ENCODE measurements at regions not wholly inside any gene's neighbourhood (a gene's known extent, or its start where the extent isn't known, plus 50 kb on each side); places are given as distances from the start of the nearest gene placed in this dataset.
"Not testable (repeated sequence)": the region's sequence is repeated elsewhere in the genome, so short reads cannot be mapped to it uniquely, and the experiment has no call there.

DNA sequence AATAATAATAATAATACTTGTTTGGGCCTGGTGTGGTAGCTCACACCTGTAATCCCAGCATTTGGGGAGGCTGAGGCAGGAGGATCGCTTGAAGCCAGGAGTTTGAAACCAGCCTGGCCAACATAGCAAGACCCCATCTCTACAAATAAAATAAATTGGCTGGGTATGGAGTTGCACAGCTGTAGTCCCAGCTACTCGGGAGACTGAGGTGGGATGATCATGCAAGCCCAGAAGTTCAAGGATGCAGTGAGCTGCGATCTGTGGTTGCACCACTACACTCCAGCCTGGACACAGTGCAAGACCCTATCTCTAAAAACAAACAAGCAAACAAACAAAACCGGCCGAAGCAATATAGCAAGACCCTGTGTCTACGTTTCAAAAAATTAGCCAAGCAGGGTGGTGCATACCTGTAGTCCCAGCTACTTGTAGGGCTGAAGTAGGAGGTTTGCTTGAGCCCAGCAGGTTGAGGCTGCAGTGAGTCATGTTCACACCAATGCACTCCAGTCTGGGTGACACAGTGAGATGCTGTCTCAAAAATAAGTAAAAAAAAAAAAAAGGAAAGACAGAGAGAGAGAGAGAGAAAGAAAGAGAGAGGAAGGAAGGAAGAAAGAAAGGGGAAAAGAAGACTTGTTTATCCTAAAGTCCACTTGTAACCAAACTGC, 85.6 kb upstream of the KDM7A start:
- H3K4me1 ChIP-seq (ENCODE audit: control insufficient read depth, insufficient read depth, low read length), result no peaks in the 10 kb centered on the region
- no CpG with 5 or more reads among the region's 6 CpGs for WGBS (ENCODE audit: insufficient coverage, low lambda C conversion rate)
- no peak for DNase-seq

DNA sequence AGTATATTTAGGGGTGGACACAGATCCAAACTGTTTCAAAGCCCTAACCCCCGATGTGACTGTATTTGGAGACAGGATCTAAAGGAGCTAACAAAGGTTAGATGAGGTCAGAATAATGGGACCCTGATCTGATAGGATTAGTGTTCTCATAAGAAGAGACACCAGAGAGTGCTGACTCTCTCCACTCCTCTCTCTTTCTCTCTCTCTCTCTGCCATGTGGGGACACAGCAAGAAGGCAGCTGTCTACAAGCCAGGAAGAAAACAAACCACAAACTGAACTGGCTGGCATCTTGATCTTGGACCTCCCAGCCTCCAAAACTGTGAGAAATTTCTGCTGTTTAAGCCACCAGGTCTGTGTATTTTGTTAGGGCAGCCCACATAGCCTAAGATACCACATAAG, 84.7 kb upstream of the KDM7A start:
- Histone ChIP-seq H3K36me3 (ENCODE audit: control insufficient read depth, insufficient read depth, low read length) (no peaks in the 10 kb centered on the region), H3K4me3 (ENCODE audit: low read length) (no peak overlapping the region), H3K4me1 (ENCODE audit: control insufficient read depth, insufficient read depth, low read length) (no peaks in the 10 kb centered on the region), H3K9me3 (ENCODE audit: control insufficient read depth, low read depth, low read length) (no peaks in the 10 kb centered on the region), H3K27me3 (ENCODE audit: control insufficient read depth, insufficient read depth, low read length) (no peaks in the 10 kb centered on the region), H3K27ac (ENCODE audit: low read length) (no peak overlapping the region)
- no CpG with 5 or more reads among the region's 1 CpG for WGBS (ENCODE audit: insufficient coverage, low lambda C conversion rate)
- no peak for DNase-seq

More for the DNA sequence above, 85.6 kb upstream of the KDM7A start:
- H3K36me3 ChIP-seq (ENCODE audit: control insufficient read depth, insufficient read depth, low read length), result no peaks in the 10 kb centered on the region
- H3K27ac ChIP-seq (ENCODE audit: low read length), result no peak overlapping the region
- H3K27me3 ChIP-seq (ENCODE audit: control insufficient read depth, insufficient read depth, low read length), result no peaks in the 10 kb centered on the region
- H3K9me3 ChIP-seq (ENCODE audit: control insufficient read depth, low read depth, low read length), result no peaks in the 10 kb centered on the region
- H3K4me3 ChIP-seq (ENCODE audit: low read length), result no peak overlapping the region

DNA sequence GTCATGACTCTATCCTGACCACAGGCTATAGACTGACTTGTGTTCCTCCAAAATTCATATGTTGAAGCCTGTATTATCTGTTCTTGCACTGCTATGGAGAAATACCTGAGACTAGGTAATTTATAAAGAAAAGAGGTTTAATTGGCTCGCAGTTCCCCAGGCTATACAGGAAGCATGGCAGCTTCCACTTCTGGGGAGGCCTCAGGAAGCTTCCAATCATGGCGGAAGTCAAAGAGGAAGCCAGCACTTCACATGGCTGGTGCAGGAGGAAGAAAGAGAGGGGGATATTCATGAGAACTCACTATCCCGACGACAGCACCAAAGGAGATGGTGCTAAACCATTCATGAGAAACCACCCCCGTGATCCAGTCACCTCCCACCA, 84.3 kb upstream of the KDM7A start:
- Histone ChIP-seq H3K9me3 (ENCODE audit: control insufficient read depth, low read depth, low read length) (no peaks in the 10 kb centered on the region), H3K36me3 (ENCODE audit: control insufficient read depth, insufficient read depth, low read length) (no peaks in the 10 kb centered on the region), H3K4me3 (ENCODE audit: low read length) (no peak overlapping the region), H3K27ac (ENCODE audit: low read length) (no peak overlapping the region), H3K4me1 (ENCODE audit: control insufficient read depth, insufficient read depth, low read length) (no peaks in the 10 kb centered on the region), H3K27me3 (ENCODE audit: control insufficient read depth, insufficient read depth, low read length) (no peaks in the 10 kb centered on the region)
- WGBS (ENCODE audit: insufficient coverage, low lambda C conversion rate), result no CpG with 5 or more reads among the region's 5 CpGs
- no peak for DNase-seq

DNA sequence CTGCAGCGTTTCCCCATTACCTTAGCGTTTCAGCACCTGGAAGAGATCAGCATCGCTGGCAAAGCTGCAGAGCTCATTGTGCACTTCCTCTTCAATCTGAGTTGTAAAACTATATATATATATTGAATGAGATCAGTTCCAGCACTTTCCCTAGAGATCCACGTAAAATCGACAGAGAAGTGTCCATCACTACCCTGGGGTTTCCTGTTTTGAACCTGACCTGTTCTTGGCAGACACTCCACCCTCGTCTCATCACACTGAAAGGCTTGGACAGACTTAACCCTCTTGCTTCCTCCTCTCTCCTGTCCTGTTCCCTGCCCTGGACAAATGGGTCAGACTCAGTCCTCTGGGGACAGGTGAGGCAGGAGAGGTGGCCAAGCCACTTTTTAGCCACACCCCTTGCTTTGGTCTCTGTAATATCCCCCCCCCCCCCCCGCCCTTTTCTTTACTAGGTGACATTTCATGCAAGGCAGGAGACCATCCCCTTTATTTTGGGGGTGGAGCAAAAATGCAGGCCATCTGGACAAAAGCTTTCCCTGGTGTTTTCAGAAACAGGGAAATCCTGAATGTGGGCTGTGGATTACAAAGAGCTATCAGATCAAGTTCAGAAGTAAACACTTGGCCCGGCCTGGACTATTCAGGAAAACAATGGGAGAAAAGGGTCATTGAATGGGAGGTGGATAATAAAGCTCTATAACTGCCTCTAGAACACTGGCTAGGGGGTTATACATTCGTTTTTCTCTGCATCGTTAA, 83.7 kb upstream of the KDM7A start:
- Histone ChIP-seq H3K27ac (ENCODE audit: low read length) (no peak overlapping the region), H3K27me3 (ENCODE audit: control insufficient read depth, insufficient read depth, low read length) (no peaks in the 10 kb centered on the region), H3K4me3 (ENCODE audit: low read length) (no peak overlapping the region), H3K9me3 (ENCODE audit: control insufficient read depth, low read depth, low read length) (no peaks in the 10 kb centered on the region), H3K36me3 (ENCODE audit: control insufficient read depth, insufficient read depth, low read length) (no peaks in the 10 kb centered on the region), H3K4me1 (ENCODE audit: control insufficient read depth, insufficient read depth, low read length) (no peaks in the 10 kb centered on the region)
- WGBS (ENCODE audit: insufficient coverage, low lambda C conversion rate), result no CpG with 5 or more reads among the region's 10 CpGs
- DNase-seq, result no peak

DNA sequence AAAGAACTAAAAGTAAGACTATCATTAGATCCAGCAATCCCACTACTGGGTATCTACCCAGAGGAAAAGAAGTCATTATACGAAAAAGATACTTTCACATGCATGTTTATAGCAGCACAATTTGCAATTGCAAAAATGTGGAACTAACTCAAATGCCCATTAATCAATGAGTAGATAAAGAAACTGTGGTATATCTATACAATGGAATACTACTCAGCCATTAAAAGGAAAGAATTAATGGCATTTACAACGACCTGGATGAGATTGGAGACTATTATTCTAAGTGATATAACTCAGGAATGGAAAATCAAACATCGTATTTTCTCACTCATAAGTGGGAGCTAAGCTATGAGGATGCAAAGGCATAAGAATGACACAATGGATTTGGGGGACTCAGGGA, 80.5 kb upstream of the KDM7A start:
- 100% methylated on average over 1 of the region's 3 CpGs for WGBS (ENCODE audit: insufficient coverage, low lambda C conversion rate)

DNA sequence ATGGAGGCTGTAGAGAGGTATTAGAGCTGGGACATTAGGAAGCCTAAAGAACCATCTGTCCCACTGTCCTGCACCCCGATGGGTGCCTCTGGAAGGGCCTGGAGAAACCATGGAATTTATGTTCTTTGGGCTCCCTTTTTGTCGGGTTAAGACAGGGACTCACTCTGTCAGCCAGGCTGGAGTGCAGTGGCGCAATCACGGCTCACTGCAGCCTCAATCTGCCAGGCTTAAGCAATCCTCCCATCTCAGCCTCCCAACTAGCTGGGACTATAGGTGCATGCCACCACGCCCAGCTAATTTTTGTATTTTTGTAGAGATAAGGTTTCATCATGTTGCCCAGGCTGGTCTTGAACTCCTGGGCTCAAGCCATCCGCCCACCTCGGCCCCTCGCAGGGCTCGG, 78.2 kb upstream of the KDM7A start:
- not testable (repeated sequence) for DNase-seq; H3K4me1 ChIP-seq (ENCODE audit: control insufficient read depth, insufficient read depth, low read length); H3K27ac ChIP-seq (ENCODE audit: low read length); H3K27me3 ChIP-seq (ENCODE audit: control insufficient read depth, insufficient read depth, low read length); H3K9me3 ChIP-seq (ENCODE audit: control insufficient read depth, low read depth, low read length); H3K36me3 ChIP-seq (ENCODE audit: control insufficient read depth, insufficient read depth, low read length); H3K4me3 ChIP-seq (ENCODE audit: low read length)
- WGBS (ENCODE audit: insufficient coverage, low lambda C conversion rate), result 100% methylated on average over 1 of the region's 9 CpGs

More for the DNA sequence above, 80.5 kb upstream of the KDM7A start:
- H3K27ac ChIP-seq (ENCODE audit: low read length); H3K4me3 ChIP-seq (ENCODE audit: low read length); DNase-seq; H3K27me3 ChIP-seq (ENCODE audit: control insufficient read depth, insufficient read depth, low read length); H3K36me3 ChIP-seq (ENCODE audit: control insufficient read depth, insufficient read depth, low read length); H3K4me1 ChIP-seq (ENCODE audit: control insufficient read depth, insufficient read depth, low read length); H3K9me3 ChIP-seq (ENCODE audit: control insufficient read depth, low read depth, low read length): not testable (repeated sequence)

DNA sequence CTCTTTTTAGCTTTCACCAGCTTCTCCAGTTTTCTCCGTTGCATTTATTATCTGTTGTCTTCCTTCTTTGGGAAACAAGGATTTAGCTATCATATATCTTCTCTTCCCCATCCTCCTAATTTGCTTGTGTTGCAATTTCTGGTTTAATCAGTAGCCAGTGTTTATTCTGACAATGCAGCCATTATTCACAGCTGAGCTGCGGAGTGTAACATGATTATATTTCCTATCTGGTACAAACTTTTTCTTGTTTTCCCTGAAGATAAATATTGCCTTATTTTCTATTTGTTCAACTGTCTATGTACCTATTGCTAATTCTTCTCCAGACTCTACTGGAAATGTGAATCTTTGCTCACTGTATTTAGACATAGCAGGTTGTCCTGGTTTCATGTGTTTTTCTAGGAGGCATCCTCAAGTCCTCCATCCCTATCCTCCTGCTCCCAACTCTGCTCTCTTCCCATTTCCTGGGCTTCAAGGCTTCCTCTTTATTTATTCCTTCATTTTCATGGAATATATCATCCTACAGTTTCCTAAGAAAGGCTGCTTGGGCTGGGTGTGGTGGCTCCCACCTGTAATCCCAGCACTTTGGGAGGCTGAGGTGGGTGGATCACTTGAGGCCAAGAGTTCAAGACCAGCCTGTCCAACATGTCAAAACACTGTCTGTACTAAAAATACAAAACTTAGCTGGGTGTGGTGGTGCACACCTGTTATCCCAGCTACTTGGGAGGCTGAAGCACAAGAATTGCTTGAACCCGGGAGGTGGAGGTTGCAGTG, 72.4 kb upstream of the KDM7A start:
- Histone ChIP-seq H3K9me3 (ENCODE audit: control insufficient read depth, low read depth, low read length) (no peaks in the 10 kb centered on the region), H3K4me1 (ENCODE audit: control insufficient read depth, insufficient read depth, low read length) (peaks cover 12% of the 10 kb centered on the region), H3K4me3 (ENCODE audit: low read length) (no peak overlapping the region), H3K36me3 (ENCODE audit: control insufficient read depth, insufficient read depth, low read length) (no peaks in the 10 kb centered on the region), H3K27ac (ENCODE audit: low read length) (no peak overlapping the region), H3K27me3 (ENCODE audit: control insufficient read depth, insufficient read depth, low read length) (no peaks in the 10 kb centered on the region)
- DNase-seq, result peak in 1 of 2 donors; percentile 56
- no CpG with 5 or more reads among the region's 3 CpGs for WGBS (ENCODE audit: insufficient coverage, low lambda C conversion rate)

DNA sequence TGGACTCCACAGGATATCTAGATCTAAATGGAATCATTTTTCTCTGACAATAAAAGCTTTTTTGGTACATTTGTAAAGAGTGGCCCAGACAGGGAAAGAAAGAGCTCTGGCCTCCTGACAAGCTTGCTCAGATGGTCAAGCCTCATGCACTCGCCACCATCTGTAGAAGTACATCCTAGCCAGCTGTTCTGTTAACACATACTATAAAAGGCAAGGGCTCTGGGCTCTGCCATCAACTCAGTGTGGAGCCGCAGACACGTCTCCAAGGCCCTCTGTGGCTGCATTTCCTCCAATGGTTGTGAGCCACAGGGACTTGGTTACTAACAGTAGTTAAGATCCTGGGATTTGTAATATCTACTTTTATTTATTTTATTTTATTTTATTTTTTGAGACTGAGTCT, 70.8 kb upstream of the KDM7A start:
- WGBS (ENCODE audit: insufficient coverage, low lambda C conversion rate), result no CpG with 5 or more reads among the region's 3 CpGs
- peaks cover 15% of the 10 kb centered on the region for H3K4me1 ChIP-seq (ENCODE audit: control insufficient read depth, insufficient read depth, low read length)
- H3K27me3 ChIP-seq (ENCODE audit: control insufficient read depth, insufficient read depth, low read length), result no peaks in the 10 kb centered on the region
- H3K36me3 ChIP-seq (ENCODE audit: control insufficient read depth, insufficient read depth, low read length), result no peaks in the 10 kb centered on the region
- H3K4me3 ChIP-seq (ENCODE audit: low read length), result no peak overlapping the region
- DNase-seq, result no peak
- H3K27ac ChIP-seq (ENCODE audit: low read length), result no peak overlapping the region
- H3K9me3 ChIP-seq (ENCODE audit: control insufficient read depth, low read depth, low read length), result no peaks in the 10 kb centered on the region

DNA sequence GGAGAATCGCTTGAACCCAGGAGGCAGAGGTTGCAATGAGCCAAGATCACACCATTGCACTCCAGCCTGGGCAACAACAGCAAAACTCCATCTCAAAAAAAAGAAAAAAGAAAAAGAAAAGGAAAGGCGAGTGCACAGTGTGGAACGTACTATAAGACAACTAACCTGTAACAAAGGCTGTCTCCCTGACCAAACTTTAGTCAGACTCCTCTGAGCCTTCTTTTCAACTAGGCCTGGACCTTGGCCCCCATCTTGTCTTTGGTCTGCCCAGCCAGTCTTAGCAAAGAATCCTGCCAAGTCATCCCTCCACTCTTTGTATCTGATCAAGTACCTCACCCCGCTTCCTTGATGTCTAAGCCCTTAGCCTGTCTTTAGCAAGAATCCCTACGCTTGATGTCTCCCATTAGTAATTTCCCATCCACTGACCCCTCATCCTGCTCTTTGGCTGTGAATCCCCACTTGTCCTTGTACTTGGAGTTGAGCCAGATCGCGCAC, 68.9 kb upstream of the KDM7A start:
- H3K27ac ChIP-seq (ENCODE audit: low read length), result no peak overlapping the region
- peaks cover 29% of the 10 kb centered on the region for H3K4me1 ChIP-seq (ENCODE audit: control insufficient read depth, insufficient read depth, low read length)
- no peaks in the 10 kb centered on the region for H3K9me3 ChIP-seq (ENCODE audit: control insufficient read depth, low read depth, low read length)
- H3K27me3 ChIP-seq (ENCODE audit: control insufficient read depth, insufficient read depth, low read length), result no peaks in the 10 kb centered on the region
- no peak for DNase-seq
- no peaks in the 10 kb centered on the region for H3K36me3 ChIP-seq (ENCODE audit: control insufficient read depth, insufficient read depth, low read length)
- WGBS (ENCODE audit: insufficient coverage, low lambda C conversion rate), result no CpG with 5 or more reads among the region's 7 CpGs
- H3K4me3 ChIP-seq (ENCODE audit: low read length), result no peak overlapping the region

Measured in large intestine (tissue), 3 donors.